H1 (cell line): ENCODE measurements at regions not wholly inside any gene's neighbourhood (a gene's known extent, or its start where the extent isn't known, plus 50 kb on each side); places are given as distances from the start of the nearest gene placed in this dataset.

Experiments used
- RXRA ChIP-seq: IDR thresholded peaks from 2 replicates; pipeline ENCODE4 v1.6.1; 2011; ENCODE audit warnings: low read depth, mild to moderate bottlenecking, low read length, moderate library complexity; ENCODE audit not compliant: insufficient read depth
- TAF1 ChIP-seq: IDR thresholded peaks from 2 replicates; pipeline ENCODE4 v1.6.1; 2011; ENCODE audit warnings: mild to moderate bottlenecking, low read depth, low read length
- TAF7 ChIP-seq: optimal IDR thresholded peaks from 2 replicates; pipeline ENCODE3; 2011; ENCODE audit warnings: low read depth, mild to moderate bottlenecking, inconsistent platforms, low read length, moderate library complexity, borderline replicate concordance
- ZNF274 ChIP-seq: IDR thresholded peaks from 2 replicates; pipeline ENCODE4 v1.7.0; 2012; ENCODE audit warnings: low read length, borderline replicate concordance; ENCODE audit errors: extremely low read depth
- TF ChIP-seq, protein P1 (sequence below): fragments of 300-600 bp; sonication (generic); IDR thresholded peaks from 2 replicates; pipeline ENCODE4 v1.7.1; 2012; ENCODE audit warnings: low read length, moderate library complexity, mild to moderate bottlenecking, inconsistent platforms; ENCODE audit not compliant: insufficient replicate concordance

GRCh38 chr1:228835456-228835855 is 100.2 kb downstream of the RHOU start (continued):
- no peak for TF ChIP-seq RXRA
- TF ChIP-seq ZNF274: no peak
- no peak for TF ChIP-seq TAF7
- TF ChIP-seq, protein P1, sequence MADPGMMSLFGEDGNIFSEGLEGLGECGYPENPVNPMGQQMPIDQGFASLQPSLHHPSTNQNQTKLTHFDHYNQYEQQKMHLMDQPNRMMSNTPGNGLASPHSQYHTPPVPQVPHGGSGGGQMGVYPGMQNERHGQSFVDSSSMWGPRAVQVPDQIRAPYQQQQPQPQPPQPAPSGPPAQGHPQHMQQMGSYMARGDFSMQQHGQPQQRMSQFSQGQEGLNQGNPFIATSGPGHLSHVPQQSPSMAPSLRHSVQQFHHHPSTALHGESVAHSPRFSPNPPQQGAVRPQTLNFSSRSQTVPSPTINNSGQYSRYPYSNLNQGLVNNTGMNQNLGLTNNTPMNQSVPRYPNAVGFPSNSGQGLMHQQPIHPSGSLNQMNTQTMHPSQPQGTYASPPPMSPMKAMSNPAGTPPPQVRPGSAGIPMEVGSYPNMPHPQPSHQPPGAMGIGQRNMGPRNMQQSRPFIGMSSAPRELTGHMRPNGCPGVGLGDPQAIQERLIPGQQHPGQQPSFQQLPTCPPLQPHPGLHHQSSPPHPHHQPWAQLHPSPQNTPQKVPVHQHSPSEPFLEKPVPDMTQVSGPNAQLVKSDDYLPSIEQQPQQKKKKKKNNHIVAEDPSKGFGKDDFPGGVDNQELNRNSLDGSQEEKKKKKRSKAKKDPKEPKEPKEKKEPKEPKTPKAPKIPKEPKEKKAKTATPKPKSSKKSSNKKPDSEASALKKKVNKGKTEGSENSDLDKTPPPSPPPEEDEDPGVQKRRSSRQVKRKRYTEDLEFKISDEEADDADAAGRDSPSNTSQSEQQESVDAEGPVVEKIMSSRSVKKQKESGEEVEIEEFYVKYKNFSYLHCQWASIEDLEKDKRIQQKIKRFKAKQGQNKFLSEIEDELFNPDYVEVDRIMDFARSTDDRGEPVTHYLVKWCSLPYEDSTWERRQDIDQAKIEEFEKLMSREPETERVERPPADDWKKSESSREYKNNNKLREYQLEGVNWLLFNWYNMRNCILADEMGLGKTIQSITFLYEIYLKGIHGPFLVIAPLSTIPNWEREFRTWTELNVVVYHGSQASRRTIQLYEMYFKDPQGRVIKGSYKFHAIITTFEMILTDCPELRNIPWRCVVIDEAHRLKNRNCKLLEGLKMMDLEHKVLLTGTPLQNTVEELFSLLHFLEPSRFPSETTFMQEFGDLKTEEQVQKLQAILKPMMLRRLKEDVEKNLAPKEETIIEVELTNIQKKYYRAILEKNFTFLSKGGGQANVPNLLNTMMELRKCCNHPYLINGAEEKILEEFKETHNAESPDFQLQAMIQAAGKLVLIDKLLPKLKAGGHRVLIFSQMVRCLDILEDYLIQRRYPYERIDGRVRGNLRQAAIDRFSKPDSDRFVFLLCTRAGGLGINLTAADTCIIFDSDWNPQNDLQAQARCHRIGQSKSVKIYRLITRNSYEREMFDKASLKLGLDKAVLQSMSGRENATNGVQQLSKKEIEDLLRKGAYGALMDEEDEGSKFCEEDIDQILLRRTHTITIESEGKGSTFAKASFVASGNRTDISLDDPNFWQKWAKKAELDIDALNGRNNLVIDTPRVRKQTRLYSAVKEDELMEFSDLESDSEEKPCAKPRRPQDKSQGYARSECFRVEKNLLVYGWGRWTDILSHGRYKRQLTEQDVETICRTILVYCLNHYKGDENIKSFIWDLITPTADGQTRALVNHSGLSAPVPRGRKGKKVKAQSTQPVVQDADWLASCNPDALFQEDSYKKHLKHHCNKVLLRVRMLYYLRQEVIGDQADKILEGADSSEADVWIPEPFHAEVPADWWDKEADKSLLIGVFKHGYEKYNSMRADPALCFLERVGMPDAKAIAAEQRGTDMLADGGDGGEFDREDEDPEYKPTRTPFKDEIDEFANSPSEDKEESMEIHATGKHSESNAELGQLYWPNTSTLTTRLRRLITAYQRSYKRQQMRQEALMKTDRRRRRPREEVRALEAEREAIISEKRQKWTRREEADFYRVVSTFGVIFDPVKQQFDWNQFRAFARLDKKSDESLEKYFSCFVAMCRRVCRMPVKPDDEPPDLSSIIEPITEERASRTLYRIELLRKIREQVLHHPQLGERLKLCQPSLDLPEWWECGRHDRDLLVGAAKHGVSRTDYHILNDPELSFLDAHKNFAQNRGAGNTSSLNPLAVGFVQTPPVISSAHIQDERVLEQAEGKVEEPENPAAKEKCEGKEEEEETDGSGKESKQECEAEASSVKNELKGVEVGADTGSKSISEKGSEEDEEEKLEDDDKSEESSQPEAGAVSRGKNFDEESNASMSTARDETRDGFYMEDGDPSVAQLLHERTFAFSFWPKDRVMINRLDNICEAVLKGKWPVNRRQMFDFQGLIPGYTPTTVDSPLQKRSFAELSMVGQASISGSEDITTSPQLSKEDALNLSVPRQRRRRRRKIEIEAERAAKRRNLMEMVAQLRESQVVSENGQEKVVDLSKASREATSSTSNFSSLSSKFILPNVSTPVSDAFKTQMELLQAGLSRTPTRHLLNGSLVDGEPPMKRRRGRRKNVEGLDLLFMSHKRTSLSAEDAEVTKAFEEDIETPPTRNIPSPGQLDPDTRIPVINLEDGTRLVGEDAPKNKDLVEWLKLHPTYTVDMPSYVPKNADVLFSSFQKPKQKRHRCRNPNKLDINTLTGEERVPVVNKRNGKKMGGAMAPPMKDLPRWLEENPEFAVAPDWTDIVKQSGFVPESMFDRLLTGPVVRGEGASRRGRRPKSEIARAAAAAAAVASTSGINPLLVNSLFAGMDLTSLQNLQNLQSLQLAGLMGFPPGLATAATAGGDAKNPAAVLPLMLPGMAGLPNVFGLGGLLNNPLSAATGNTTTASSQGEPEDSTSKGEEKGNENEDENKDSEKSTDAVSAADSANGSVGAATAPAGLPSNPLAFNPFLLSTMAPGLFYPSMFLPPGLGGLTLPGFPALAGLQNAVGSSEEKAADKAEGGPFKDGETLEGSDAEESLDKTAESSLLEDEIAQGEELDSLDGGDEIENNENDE: no peak
- TF ChIP-seq TAF1: no peak
